CD4-positive, alpha-beta T cell treated with Interleukin-21 for 1 hour (primary cell): ENCODE measurements at regions not wholly inside any gene's neighbourhood (a gene's known extent, or its start where the extent isn't known, plus 50 kb on each side); places are given as distances from the start of the nearest gene placed in this dataset.

Experiments
- DNase-seq: peaks from one replicate; pipeline ENCODE4 v3.0.0-alpha.2; 2020

GRCh38 chr9:23551929-23552707 lies 273.9 kb downstream of the ELAVL2 start:
- no peak for DNase-seq

DNA sequence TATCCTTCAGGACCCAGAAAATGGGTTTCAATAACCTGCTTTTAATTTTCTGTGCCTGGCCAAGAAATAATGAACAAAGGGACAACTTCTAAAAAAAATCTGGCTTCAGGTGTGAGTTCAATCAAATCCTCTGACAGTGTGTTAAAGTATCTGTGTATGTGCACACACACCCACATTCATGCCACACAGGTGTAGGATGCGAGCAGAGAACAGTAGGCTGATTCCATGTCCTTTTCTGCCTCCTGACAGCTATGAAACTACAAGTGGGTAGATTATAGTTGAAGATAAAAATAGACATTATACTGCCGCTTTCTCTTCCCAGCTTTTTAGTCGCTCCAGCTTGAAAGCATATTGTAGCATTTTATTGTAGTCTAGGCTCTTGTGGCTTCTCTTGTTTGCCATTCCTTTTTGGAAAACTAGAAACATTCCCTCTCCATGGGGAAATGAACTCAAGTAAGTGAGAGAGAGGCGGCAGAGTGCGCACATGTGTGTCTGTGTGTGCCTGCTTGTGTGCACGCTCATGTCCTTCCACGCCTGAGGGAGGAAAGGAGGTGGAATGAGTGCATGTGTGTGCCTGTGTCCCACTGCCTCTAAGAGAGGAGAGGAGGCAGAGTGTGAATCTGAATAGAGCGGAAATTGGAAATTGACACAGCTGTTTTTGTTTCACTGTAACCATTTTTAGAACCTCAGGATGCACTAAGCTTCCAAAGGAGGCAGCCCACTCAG lies 273.0 kb downstream of the ELAVL2 start:
- no peak for DNase-seq

GRCh38 chr9:23554686-23555085 lies 271.4 kb downstream of the ELAVL2 start:
- DNase-seq: no peak

DNA sequence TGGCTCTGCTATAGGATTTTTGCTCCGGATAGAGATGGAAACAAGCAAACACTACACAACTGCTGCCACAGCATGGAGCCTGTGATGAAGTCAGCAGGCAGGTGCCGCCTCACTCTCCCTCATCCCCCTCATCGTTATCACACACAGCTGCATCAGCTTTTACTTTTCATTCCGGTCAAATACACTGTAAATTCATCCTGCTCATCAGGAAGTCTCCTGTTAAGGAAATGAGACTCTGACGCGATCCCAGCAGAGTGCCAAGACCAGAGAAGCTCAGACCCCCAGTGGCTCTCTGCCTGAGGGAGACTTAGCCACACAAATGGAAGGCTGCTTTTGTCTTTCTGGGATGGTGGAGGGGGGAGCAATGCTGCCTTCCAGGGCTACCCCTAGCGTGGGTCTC lies 270.2 kb downstream of the ELAVL2 start:
- DNase-seq: no peak

- DNase-seq: no peak
These were observed 269.6 kb downstream of the ELAVL2 start for GRCh38 chr9:23556459-23556858.

GRCh38 chr9:23557689-23558088 lies 268.4 kb downstream of the ELAVL2 start:
- DNase-seq: no peak

GRCh38 chr9:23559522-23559921 lies 266.5 kb downstream of the ELAVL2 start:
- DNase-seq: no peak

- no peak for DNase-seq
These were observed 262.5 kb downstream of the ELAVL2 start for GRCh38 chr9:23563517-23563916.

- no peak for DNase-seq
These were observed 258.4 kb downstream of the ELAVL2 start for GRCh38 chr9:23567516-23568165.

GRCh38 chr9:23571414-23572104 lies 254.5 kb downstream of the ELAVL2 start:
- DNase-seq: no peak

DNA sequence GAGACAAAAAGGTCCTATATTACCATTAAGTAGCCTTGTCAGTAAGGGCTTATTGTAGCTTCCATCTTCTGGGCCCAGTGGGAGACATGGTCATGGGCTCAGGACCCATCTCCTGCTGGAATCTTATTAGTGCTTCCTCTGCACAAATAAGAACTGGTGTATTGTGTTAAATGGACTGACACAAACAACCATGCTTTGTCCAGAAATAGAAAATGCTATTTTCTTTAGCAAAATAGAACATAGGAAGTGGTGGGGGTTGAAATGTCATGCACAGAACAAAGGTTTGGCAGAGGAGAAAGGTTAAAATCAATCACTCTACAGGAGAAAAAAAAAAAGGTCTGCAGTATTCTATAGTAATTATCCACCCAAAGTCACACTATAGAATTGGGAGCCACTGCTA lies 252.2 kb downstream of the ELAVL2 start:
- no peak for DNase-seq

DNA sequence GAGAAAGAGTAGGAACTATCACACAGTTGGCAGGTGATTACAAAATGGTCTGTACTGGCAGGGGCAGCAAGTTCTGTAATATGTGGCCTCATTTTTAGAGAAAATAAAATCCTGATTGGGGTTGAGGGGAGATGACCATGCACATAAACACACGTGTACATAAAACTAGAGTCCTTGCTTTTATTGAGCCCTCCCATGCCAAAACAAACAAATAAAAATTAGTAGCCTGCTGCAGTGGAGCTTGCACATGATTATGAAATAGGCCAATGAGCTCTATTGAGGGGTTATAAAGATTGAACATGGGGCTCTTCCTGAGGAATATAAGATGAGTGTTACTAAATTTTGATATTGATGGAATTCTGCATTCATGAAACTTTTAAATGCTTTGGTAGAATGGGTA lies 248.4 kb downstream of the ELAVL2 start:
- no peak for DNase-seq

DNA sequence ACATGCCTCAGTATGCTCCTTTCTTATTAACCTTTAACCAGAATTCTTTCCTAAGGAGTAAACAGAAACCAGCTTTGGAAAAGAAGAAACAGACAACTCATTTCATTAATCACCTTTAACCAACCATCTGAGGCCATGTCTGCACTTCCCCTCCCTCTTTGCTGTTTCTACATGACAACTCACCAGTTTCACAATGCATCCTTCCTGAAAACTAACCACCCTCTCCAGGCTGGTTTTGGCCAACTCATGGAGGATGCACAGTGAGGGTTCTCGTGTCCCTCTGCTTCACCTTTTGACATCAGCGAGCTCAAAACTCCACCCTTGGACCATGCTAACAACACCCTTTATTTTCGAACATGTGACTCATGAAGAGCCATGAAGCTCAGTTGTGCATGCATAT lies 244.1 kb downstream of the ELAVL2 start:
- no peak for DNase-seq

DNA sequence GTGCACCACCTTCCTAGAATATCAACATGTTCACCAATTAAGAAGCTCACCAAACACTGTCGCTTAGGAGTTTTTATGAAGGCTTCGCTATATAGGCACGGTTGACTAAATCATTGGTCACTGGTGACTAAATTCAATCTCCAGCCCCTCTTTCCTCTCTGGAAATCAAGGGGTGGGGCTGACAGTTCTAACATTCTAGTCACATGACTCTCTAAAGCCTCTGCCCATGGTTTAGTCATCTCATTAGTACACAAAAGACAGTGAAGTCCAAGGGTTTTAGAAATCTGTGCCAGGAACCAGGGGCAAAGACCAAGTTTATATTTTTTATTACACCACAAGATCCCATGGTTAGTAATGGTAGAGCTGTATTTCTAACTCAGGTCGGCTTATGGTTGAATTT lies 243.2 kb downstream of the ELAVL2 start:
- DNase-seq: no peak

GRCh38 chr9:23586906-23587305 lies 239.1 kb downstream of the ELAVL2 start:
- DNase-seq: no peak

DNA sequence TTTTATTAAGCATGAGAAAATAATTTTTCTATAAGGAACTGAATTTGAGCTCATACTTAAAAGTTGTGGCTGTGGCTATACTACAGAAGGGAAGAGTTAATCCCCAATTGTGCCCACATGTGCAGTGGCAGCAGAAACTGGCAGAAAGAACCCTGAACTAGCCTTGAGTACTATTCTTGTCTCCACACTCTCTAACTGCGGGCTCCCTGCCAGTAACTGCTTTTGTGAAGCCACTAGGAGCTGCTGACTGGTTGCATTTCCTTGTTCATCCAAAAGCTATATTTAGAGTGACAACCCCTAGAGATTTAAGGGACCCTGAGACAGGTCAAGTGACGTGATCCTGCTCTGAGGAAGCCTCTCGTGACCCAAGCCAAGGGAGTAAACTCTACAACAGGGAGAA lies 238.6 kb downstream of the ELAVL2 start:
- no peak for DNase-seq

- no peak for DNase-seq
These were observed 238.1 kb downstream of the ELAVL2 start for GRCh38 chr9:23587903-23588302.

DNA sequence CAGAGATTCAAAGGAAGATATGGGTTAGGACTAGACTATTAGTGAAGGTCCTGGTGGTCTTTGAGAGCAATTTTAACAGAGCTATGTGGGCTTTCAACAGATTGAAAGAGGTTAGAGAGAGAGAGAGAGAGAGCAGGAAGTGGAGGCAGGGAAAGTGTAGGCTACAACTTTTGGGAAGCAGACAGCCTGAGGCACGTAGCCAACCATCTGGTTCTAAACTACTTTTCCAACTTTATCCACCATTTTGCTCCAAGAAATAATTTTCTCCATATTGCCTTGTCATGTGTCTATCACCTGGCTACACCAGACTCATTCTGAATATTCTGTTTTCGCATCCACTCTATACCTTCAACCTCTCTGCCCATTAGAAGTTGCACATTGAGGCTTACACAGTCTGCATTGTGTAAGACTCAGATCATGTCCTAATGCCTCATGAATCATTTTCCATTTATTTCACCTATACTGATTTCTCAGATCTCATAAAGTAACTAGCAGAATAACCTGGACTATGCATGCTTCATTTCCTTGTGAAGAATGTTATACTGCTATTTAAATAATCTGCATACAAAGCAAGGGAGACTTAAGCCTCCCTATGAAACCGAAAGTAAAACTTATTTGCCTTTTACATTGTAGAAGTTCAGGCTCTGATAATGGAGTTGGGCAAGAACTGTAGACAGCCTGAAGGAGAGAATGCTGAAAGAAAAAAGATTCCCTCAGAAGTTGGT lies 235.6 kb downstream of the ELAVL2 start:
- DNase-seq: peak; percentile 3

GRCh38 chr9:23594421-23594820 lies 231.6 kb downstream of the ELAVL2 start:
- no peak for DNase-seq

DNA sequence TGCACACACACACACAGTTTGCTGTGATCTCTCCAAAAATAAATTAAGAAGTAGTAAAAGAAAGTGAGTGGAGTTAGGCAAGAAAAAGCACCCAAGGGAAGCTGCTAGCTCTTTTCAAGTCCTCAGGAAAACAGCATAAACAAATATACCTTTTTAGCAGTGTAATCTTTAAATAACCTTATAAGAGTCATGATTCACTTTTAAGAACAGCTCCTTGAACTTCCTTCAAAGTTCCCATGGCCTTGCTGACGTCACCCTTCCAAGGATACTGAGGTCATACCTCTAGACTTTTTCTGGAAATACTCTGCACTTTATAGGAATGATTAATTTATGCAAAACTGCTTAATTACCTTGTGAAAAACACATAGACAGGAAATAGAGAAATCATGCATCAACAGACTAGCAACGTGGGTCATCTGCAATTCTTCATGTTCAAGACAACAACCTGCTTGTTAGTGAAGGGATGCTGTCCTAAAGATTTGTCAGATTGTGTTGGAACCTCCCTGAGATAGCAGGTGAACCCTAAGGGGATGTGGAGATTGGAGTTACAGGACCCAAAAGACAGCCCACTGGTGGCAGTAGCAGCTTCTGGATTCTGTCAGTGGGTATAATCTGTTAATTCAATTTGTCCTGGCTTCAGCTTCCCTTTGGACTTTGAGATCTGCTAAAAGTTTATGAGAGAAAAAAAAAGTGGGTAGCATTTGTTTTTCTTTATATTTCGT lies 229.0 kb downstream of the ELAVL2 start:
- no peak for DNase-seq

DNA sequence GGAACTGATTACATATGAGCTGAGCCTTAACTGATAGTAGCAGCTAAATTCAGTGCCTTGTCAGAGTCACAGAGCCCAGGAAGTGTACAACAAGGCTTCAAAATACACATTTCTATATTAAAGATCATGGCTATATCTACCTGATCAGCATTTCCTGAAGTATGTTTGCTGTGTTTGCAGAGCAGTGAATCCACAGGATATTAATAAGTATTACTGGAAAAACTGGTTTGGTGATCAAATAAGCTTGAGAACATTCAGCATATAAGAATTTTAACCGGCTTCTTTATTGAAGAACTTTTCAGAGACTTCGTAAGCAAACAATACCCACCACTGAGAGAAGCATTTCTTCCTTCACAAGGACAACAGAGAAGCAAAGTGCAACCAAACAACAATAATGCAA lies 227.0 kb downstream of the ELAVL2 start:
- DNase-seq: no peak

DNA sequence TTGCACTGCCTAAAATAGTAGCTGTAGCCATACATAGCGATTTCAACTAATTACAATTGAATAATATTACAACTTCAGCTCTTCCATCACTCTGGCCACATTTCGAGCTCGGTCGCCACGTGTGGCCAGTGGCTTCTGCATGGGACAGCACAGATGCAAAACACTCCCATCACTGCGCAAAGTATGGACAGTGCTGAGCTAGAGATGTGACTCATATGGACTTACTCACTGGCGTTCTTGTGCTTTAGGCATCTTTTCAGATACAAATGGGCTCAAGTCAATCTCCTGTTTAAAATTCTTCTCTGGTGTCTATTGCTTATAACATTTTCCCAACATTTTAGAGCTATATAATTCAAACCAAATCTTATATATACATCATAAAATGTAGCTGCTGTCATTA lies 222.7 kb downstream of the ELAVL2 start:
- DNase-seq: no peak
